HepG2 (cell line): ENCODE measurements at regions not wholly inside any gene's neighbourhood (a gene's known extent, or its start where the extent isn't known, plus 50 kb on each side); places are given as distances from the start of the nearest gene placed in this dataset.

ENCODE experiments used
- ATAC-seq: fragments of 200-7000 bp; cut with Tn5 transposase; 3 replicates; pipeline ENCODE4 v1.9.1; 2020; ENCODE audit warnings: mild to moderate bottlenecking, moderate library complexity
- BruUV-seq: library from RNA; stranded (reverse); fragments of 400-500 nt; replicated peaks from 2 replicates; lab custom pipeline; 2021; lab: Mats Ljungman, UMichigan
- CTCF ChIA-PET: fragments of 300-600 bp; formaldehyde crosslinking; extraction: SDS; loops from one replicate; lab custom pipeline; 2021; ENCODE audit warnings: low total read pairs, inconsistent platforms, low intra/inter-chr PET ratio; lab: Yijun Ruan, JAX
- POLR2A ChIA-PET: fragments of 350-600 bp; sonication (Branson Sonifier 250); formaldehyde crosslinking; loops from one replicate; lab custom pipeline; 2020; ENCODE audit warnings: antibody characterized with exemption, inconsistent platforms; lab: Yijun Ruan, JAX
- DNase-seq: peaks from one replicate; pipeline ENCODE4 v3.0.0-alpha.2; 2015; ENCODE audit warnings: low spot score
- FAIRE-seq: peaks from 3 replicates; lab custom pipeline; 2011; peaks lifted over from hg19 to GRCh38; lab: Jason Lieb, UNC
- H2AFZ ChIP-seq: one replicate; pipeline ENCODE4 v1.6.1; 2011; ENCODE audit warnings: low read length, inconsistent platforms
- H3K27ac ChIP-seq: fragments of 300-600 bp; 3 replicates; pipeline ENCODE4 v1.8.0; 2011; ENCODE audit warnings: mixed run types, mild to moderate bottlenecking, mixed read lengths, low read length, inconsistent platforms; ENCODE audit not compliant: insufficient read depth; ENCODE audit errors: extremely low read length
- H3K27me3 ChIP-seq, 2 experiments: fragments of 200-600 bp in 1 of 2; 2 replicates in 1 of 2; 3 replicates in 1 of 2; pipeline versions ENCODE4 v1.6.0 to v1.8.0; 2011; ENCODE audit warnings: low read length in 2 of 2, mild to moderate bottlenecking in 2 of 2, moderate library complexity in 2 of 2, inconsistent platforms in 1 of 2; ENCODE audit not compliant: insufficient read depth in 2 of 2, control insufficient read depth in 1 of 2
- H3K36me3 ChIP-seq, 2 experiments: fragments of 200-600 bp in 1 of 2; replicated peaks in 1 of 2; 2 replicates in 1 of 2; 3 replicates in 1 of 2; pipeline versions ENCODE4 v1.5.1 to v1.8.0; 2011; ENCODE audit warnings: low read length in 2 of 2, inconsistent platforms in 1 of 2; ENCODE audit not compliant: insufficient read depth in 2 of 2, control insufficient read depth in 1 of 2
- H3K4me1 ChIP-seq: 2 replicates; pipeline ENCODE4 v1.5.1; 2012; ENCODE audit warnings: low read length, inconsistent platforms; ENCODE audit not compliant: insufficient read depth
- H3K4me2 ChIP-seq: 2 replicates; pipeline ENCODE4 v1.6.0; 2011; ENCODE audit warnings: low read depth, low read length, inconsistent platforms
- H3K4me3 ChIP-seq, 3 experiments: fragments of 200-600 bp in 1 of 3; sonication (generic), shearing (Covaris generic) in 1 of 3; replicated peaks in 1 of 3; 2 replicates each; pipeline ENCODE4 v1.5.1; 2011 to 2016; ENCODE audit warnings: low read length in 3 of 3, inconsistent platforms in 2 of 3, low read depth in 2 of 3, mild to moderate bottlenecking in 2 of 3, control low read depth in 1 of 3, mixed read lengths in 1 of 3; ENCODE audit not compliant: insufficient read depth in 1 of 3
- H3K79me2 ChIP-seq: one replicate; pipeline ENCODE4 v1.6.1; 2011; ENCODE audit warnings: low read length, inconsistent platforms; ENCODE audit not compliant: insufficient read depth
- H3K9ac ChIP-seq: 2 replicates; pipeline ENCODE4 v1.6.0; 2011; ENCODE audit warnings: mild to moderate bottlenecking, low read depth, low read length, inconsistent platforms; ENCODE audit not compliant: insufficient read depth
- H3K9me3 ChIP-seq: 2 replicates; pipeline ENCODE4 v1.5.1; 2012; ENCODE audit warnings: mild to moderate bottlenecking, low read length
- H4K20me1 ChIP-seq: 2 replicates; pipeline ENCODE4 v1.6.0; 2011; ENCODE audit warnings: inconsistent platforms, mild to moderate bottlenecking, low read length, moderate library complexity; ENCODE audit not compliant: insufficient read depth
- CEBPB ChIP-seq: IDR thresholded peaks from 2 replicates; pipeline ENCODE4 v1.6.1; 2011; ENCODE audit warnings: low read depth, low read length, improper control_type of control experiment, borderline replicate concordance
- PHF20 ChIP-seq: sonication (generic); formaldehyde crosslinking; IDR thresholded peaks from 2 replicates; pipeline ENCODE4 v1.5.0; 2020; ENCODE audit warnings: mild to moderate bottlenecking, missing genetic modification reagents
- PRPF4 ChIP-seq: fragments of 200-400 bp; formaldehyde crosslinking; IDR thresholded peaks from 2 replicates; pipeline ENCODE4 v1.6.1; 2016; ENCODE audit warnings: low read length, low read depth; ENCODE audit not compliant: poor library complexity, severe bottlenecking
- WGBS: methylation state at CpG from one replicate; pipeline ENCODE4 v1.1.6; 2017; ENCODE audit warnings: low lambda C conversion rate; 5-methylcytosine and 5-hydroxymethylcytosine counted together
- in situ Hi-C: cut with HindIII; loops from 2 replicates; pipeline ENCODE4 v1.10.0; 2017; ENCODE audit warnings: low pct_unique_long_range_greater_than_20kb; ENCODE audit not compliant: extremely low pct_ligation_motif_present
- intact Hi-C: fragments of 100-400 bp; cut with micrococcal nuclease; formaldehyde crosslinking; loops from one replicate; pipeline ENCODE4 v1.10.0; 2022; ENCODE audit not compliant: unreplicated experiment

DNA sequence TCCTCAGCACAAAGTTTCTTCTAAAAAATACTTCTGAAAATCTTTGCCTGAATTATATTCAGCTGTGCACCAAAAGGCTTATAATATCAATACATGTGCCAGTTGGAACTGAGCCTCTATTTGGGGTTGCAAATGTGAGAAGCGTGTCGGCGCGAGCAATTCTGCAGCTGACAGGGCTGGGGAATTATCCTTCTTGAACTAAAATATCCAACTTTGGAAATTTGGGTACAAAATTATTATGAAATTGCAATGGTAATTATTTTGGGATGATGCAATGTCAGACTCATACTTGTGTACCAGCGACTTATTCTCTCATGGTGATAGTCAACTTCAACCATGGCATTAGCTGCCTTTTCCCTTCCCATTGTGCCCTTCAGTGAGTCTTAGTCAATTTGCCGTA is 507.0 kb upstream of the KLF6 start:
- intact Hi-C loops = no loop called here
- H3K4me1 ChIP-seq = no peaks in the 10 kb centered on the region
- H3K79me2 ChIP-seq = no peaks in the 10 kb centered on the region
- POLR2A ChIA-PET = no interaction called here
- H3K4me3 ChIP-seq = no peak overlapping the region
- 26% methylated on average over 6 of the region's 6 CpGs for WGBS
- no peak overlapping the region for H3K4me2 ChIP-seq
- H4K20me1 ChIP-seq = no peaks in the 10 kb centered on the region
- ATAC-seq (no peak), DNase-seq (no peak), FAIRE-seq (no peak)
- TF ChIP-seq PRPF4 (no peak), CEBPB (peak; percentile 39; the same call in 1 of the 2 replicates)
- H3K27ac ChIP-seq = no peak overlapping the region
- CTCF ChIA-PET = no interaction called here
- H3K9ac ChIP-seq = no peak overlapping the region
- H3K27me3 ChIP-seq = no peaks in the 10 kb centered on the region
- in situ Hi-C loops = no loop called here
- H3K36me3 ChIP-seq = no peaks in the 10 kb centered on the region
- no TSS peak for BruUV-seq
- H3K9me3 ChIP-seq = no peaks in the 10 kb centered on the region
- H2AFZ ChIP-seq = no peak overlapping the region

DNA sequence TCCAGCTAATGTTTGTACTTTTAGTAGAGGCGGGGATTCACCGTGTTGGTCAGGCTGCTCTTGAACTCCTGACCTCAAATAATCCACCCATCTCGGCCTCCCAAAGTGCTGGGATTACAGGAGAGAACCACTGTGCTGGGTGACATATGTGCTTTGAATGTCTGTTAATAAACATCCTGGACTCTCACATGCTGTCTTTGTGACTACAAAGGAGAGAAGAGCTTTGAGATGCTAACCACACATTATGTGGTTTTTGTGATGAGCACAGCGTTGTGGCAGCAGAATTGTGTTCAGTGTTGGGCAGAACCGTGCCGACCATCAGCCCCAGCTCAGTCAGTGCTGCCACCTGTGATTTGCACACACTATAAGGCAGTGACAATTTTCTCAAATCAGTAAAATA is 500.1 kb upstream of the KLF6 start:
- Histone ChIP-seq H3K9me3 (no peaks in the 10 kb centered on the region), H3K4me3 (no peak overlapping the region), H3K27ac (no peak overlapping the region), H3K79me2 (no peaks in the 10 kb centered on the region), H2AFZ (no peak overlapping the region), H3K9ac (no peak overlapping the region), H3K27me3 (0 out of 5 replicates have a peak, but pooled peaks cover 0 to 3% of the 10 kb centered on the region in 2 experiments), H3K4me1 (no peaks in the 10 kb centered on the region), H4K20me1 (no peaks in the 10 kb centered on the region), H3K4me2 (no peak overlapping the region), H3K36me3 (no peaks in the 10 kb centered on the region)
- WGBS = 1% methylated on average over 6 of the region's 6 CpGs
- no peak for FAIRE-seq
- no peak for ATAC-seq
- in situ Hi-C loops (no loop called here), intact Hi-C loops (no loop called here)
- no TSS peak for BruUV-seq
- CTCF ChIA-PET = no interaction called here
- TF ChIP-seq PHF20 (CRISPR knock-in tag) = no peak
- DNase-seq = no peak
- POLR2A ChIA-PET = no interaction called here
